ENCODE measurements at regions not wholly inside any gene's neighbourhood (a gene's known extent, or its start where the extent isn't known, plus 50 kb on each side); places are given as distances from the start of the nearest gene placed in this dataset.

DNA sequence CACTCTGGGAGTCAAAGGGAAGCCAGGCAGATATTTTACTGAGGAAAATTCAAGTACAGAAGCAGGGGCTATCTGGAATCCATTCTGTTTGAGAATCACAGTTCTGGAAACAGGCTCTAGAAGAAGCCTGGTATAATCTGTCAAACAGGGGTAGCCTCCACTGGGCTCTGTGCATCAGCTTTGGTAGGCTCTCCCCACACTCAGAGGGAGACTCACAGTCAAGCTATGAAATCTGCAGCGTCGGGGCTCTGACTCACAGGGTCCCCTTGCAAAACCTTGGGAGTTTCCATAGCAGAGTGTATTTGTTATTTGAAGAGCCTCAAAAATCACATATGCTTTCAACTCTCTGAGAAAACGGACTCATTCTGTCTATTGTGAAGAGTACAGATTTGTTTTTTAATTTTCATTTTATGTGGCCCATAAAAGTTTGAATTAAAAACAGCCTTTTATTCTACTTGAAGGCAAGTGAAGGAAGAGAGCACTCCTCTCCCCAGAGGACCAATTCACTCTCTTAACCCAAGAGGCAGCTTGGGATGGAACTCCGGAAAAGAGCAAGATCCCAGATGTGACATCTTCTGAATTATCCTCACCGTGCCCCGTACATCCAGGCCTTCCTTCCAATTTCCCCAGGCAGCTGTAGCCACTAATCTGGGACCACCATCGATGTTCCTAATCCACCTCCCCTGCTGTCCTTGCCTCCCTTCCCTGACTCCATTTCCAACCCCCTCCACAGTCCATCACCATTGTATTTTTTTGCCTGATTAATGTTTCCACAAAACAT, 590.9 kb upstream of the MGMT start:
- TF ChIP-seq, protein P1, sequence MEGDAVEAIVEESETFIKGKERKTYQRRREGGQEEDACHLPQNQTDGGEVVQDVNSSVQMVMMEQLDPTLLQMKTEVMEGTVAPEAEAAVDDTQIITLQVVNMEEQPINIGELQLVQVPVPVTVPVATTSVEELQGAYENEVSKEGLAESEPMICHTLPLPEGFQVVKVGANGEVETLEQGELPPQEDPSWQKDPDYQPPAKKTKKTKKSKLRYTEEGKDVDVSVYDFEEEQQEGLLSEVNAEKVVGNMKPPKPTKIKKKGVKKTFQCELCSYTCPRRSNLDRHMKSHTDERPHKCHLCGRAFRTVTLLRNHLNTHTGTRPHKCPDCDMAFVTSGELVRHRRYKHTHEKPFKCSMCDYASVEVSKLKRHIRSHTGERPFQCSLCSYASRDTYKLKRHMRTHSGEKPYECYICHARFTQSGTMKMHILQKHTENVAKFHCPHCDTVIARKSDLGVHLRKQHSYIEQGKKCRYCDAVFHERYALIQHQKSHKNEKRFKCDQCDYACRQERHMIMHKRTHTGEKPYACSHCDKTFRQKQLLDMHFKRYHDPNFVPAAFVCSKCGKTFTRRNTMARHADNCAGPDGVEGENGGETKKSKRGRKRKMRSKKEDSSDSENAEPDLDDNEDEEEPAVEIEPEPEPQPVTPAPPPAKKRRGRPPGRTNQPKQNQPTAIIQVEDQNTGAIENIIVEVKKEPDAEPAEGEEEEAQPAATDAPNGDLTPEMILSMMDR (IDR thresholded peaks at IDR 0.05; ENCODE audit: poor library complexity, severe bottlenecking): no peak
- no peak for TF ChIP-seq TAF1 (IDR thresholded peaks at IDR 0.05; ENCODE audit: low read depth)
